ENCODE measurements at regions not wholly inside any gene's neighbourhood (a gene's known extent, or its start where the extent isn't known, plus 50 kb on each side); places are given as distances from the start of the nearest gene placed in this dataset.

DNA sequence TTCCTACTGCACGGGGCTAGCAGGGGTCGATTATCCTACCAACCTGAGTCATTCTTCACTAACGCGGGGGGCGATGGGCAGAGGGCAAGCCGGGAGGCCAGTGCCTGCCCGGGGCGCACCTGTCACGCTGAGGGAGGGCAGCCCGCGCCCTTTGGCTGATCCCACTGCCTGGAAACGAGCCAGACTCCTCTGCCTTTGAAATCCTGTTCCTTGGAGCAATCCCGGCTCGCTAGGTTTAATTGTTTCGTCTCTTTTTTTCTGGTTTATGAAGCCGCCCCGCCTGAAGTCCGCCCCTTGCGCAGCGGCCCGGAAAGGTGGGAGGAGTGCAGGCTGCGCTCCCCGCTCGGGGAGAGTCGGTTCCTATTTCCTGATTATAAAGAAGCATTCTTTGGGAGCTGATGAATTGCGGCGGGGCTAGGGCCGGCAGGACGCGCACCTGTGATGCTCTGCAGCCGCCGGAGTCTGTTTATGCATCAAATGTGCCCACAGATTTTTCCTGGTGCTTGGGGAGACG is 484.2 kb downstream of the BCOR start:
- Mint-ChIP-seq H3K4me3 (peak overlapping the region; percentile 67), H3K9me3 (no peaks in the 10 kb centered on the region), H3K36me3 (ENCODE audit: low read depth) (no peaks in the 10 kb centered on the region), H3K27me3 (peaks cover 22% of the 10 kb centered on the region), H3K4me1 (peaks cover 27% of the 10 kb centered on the region), H3K27ac (no peak overlapping the region)
- ChIA-PET CTCF (no interaction called here), POLR2A (interaction anchor here (0.9 to 1.2 kb wide), 5 partner anchors 8 to 485 kb away, joined by 3 to 10 read pairs (median 6); no protein-coding TSS in a partner anchor)
- ATAC-seq (ENCODE audit: low read depth) (peak; percentile 23), DNase-seq (peak; percentile 14)
- intact Hi-C loops (cut with micrococcal nuclease): loop anchor here (5.0 kb wide), 2 partner anchors 351 to 559 kb away; no protein-coding TSS in a partner anchor
- TF ChIP-seq, protein P1, sequence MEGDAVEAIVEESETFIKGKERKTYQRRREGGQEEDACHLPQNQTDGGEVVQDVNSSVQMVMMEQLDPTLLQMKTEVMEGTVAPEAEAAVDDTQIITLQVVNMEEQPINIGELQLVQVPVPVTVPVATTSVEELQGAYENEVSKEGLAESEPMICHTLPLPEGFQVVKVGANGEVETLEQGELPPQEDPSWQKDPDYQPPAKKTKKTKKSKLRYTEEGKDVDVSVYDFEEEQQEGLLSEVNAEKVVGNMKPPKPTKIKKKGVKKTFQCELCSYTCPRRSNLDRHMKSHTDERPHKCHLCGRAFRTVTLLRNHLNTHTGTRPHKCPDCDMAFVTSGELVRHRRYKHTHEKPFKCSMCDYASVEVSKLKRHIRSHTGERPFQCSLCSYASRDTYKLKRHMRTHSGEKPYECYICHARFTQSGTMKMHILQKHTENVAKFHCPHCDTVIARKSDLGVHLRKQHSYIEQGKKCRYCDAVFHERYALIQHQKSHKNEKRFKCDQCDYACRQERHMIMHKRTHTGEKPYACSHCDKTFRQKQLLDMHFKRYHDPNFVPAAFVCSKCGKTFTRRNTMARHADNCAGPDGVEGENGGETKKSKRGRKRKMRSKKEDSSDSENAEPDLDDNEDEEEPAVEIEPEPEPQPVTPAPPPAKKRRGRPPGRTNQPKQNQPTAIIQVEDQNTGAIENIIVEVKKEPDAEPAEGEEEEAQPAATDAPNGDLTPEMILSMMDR (IDR thresholded peaks at IDR 0.05): no peak

DNA sequence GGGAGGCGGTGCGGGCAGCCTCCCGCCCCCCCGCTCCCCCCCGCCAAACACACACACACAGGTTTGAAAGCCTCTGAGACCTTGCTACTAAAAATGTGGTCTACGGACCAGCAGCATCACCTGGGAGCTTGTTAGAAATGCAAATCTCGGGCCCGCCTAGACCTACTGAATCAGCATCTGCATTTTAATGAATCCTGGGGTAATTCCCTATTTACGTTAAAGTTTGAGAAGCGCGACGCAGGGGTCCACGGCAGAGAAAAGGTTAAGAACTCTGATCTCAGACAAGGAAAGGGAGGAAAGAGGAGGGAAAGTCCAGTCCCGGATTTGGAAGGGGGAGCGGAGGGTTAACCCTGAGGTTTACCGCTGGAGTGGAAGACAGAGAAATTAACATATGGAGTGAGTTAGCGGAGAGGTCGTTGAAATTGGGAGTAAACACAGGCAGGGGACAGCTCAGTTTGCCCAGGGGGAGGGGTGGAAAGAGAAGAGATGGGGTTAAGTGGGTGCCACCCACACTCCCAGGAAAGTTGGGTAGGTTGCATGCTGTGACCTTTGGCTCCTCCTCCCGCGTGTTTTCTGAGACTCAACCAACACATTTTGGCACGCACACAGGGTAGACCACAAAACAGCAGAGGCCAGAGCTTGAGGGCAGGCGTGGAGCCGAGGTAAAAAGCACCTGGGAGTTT is 483.6 kb downstream of the BCOR start:
- CTCF ChIA-PET: no interaction called here
- peaks cover 25% of the 10 kb centered on the region for H3K27me3 Mint-ChIP-seq
- H3K36me3 Mint-ChIP-seq (ENCODE audit: low read depth): no peaks in the 10 kb centered on the region
- H3K4me3 Mint-ChIP-seq: peak overlapping the region; percentile 78
- DNase-seq: peak; percentile 18
- intact Hi-C loops (cut with micrococcal nuclease): loop anchor here (1.0 to 5.0 kb wide), 5 partner anchors 36 to 558 kb away; no protein-coding TSS in a partner anchor
- peak overlapping the region; percentile 86 for H3K27ac Mint-ChIP-seq
- TF ChIP-seq, protein P1 (IDR thresholded peaks at IDR 0.05): no peak
- no peaks in the 10 kb centered on the region for H3K9me3 Mint-ChIP-seq
- ATAC-seq (ENCODE audit: low read depth): peak; percentile 78
- POLR2A ChIA-PET: interaction anchor here (0.9 to 1.2 kb wide), 5 partner anchors 9 to 485 kb away, joined by 3 to 10 read pairs (median 6); no protein-coding TSS in a partner anchor
- H3K4me1 Mint-ChIP-seq: peaks cover 27% of the 10 kb centered on the region

DNA sequence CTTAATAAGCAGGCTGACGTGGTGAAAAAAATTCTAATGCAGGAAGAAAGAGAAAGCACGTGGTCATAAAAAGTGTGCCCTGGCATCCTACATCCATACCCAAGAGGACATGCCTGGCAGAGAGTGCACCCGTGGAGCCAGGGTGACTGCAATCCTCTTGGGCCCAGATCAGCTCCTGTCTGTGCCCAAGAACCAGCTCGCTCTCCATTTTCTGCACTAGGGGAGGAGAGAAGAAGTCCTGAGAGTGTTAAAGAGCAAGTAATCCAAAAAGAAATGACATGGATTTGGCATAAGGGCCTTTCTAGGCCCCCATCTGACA is 483.1 kb downstream of the BCOR start:
- ChIA-PET CTCF (no interaction called here), POLR2A (interaction anchor here (0.6 to 1.2 kb wide), 3 partner anchors 51 to 383 kb away, joined by 3 to 6 read pairs (median 4); no protein-coding TSS in a partner anchor)
- TF ChIP-seq, protein P1 (IDR thresholded peaks at IDR 0.05): no peak
- Mint-ChIP-seq H3K9me3 (no peaks in the 10 kb centered on the region), H3K27ac (peak overlapping the region; percentile 86), H3K36me3 (ENCODE audit: low read depth) (no peaks in the 10 kb centered on the region), H3K4me1 (peaks cover 27% of the 10 kb centered on the region), H3K27me3 (peaks cover 28% of the 10 kb centered on the region), H3K4me3 (peak overlapping the region; percentile 78)
- ATAC-seq (ENCODE audit: low read depth) (no peak), DNase-seq (no peak)
- intact Hi-C loops (cut with micrococcal nuclease): loop anchor here (1.0 to 5.0 kb wide), 5 partner anchors 36 to 558 kb away; no protein-coding TSS in a partner anchor

DNA sequence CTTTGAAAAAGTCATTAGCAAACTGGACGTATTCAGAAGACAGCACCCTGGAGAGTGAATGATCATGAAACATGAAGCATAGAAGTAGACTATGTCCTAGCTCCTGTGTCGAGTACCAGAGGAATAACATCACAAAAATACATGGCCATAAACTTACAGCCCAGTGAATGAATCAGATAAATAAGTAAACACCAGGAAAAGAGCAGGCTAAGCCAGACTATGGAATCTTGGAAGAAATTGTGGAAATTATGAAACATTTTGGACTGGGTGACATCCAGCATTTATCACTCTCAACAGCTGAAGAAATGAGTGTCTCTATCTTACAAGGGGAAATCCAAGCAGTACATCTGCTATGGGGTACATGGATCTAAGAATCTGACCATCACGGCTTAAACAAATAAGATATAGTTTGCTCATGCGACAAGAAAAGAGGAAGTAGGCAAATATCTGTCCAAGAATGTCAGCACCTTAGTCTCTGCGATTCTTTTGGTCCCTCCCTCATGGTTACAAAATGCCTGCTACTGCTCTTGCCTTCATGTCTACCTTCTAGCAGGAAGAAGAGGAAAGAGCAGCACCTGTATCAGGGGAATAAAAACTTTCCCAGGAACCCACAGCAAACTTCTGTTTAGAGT is 481.5 kb downstream of the BCOR start:
- Mint-ChIP-seq H3K9me3 (no peaks in the 10 kb centered on the region), H3K4me3 (no peak overlapping the region), H3K36me3 (ENCODE audit: low read depth) (no peaks in the 10 kb centered on the region), H3K27me3 (peaks cover 28% of the 10 kb centered on the region), H3K27ac (no peak overlapping the region), H3K4me1 (peaks cover 27% of the 10 kb centered on the region)
- TF ChIP-seq, protein P1 (IDR thresholded peaks at IDR 0.05): no peak
- CTCF ChIA-PET: no interaction called here
- intact Hi-C loops (cut with micrococcal nuclease): no loop called here
- POLR2A ChIA-PET: no interaction called here
- ATAC-seq (ENCODE audit: low read depth) (peak; percentile 37), DNase-seq (no peak)

DNA sequence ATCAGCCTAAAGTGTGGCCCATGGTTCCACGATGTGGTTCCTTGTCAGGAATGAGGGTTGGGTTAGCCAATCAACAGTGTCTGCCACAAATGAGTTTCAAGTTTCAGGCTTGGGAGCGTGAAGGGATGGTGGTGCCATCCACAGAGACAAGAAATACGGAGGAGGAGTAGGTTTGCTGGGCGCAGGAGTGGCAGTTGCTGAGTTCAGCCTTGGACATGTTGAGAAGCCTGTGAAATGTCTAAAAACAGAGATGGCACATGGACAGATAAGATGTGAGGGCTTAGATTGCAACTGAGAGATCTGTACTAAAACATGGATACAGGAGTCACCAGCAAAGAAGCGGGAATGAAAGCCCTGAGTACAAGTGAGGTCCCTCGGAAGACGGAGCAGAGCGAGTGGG is 481.0 kb downstream of the BCOR start:
- TF ChIP-seq, protein P1 (IDR thresholded peaks at IDR 0.05): no peak
- ChIA-PET POLR2A (no interaction called here), CTCF (no interaction called here)
- Mint-ChIP-seq H3K9me3 (no peaks in the 10 kb centered on the region), H3K4me3 (no peak overlapping the region), H3K4me1 (peaks cover 27% of the 10 kb centered on the region), H3K27ac (no peak overlapping the region), H3K36me3 (ENCODE audit: low read depth) (no peaks in the 10 kb centered on the region), H3K27me3 (peaks cover 26% of the 10 kb centered on the region)
- DNase-seq (no peak), ATAC-seq (ENCODE audit: low read depth) (no peak)
- intact Hi-C loops (cut with micrococcal nuclease): no loop called here
